Effector memory CD4-positive, alpha-beta T cell (primary cell): ENCODE measurements at regions not wholly inside any gene's neighbourhood (a gene's known extent, or its start where the extent isn't known, plus 50 kb on each side); places are given as distances from the start of the nearest gene placed in this dataset.

Experiments used
- DNase-seq, 3 donors: peaks; one replicate each; pipeline ENCODE4 v3.0.0-alpha.2; 2020
- H3K27ac ChIP-seq: 2 replicates; pipeline ENCODE4 v1.7.0; 2013; ENCODE audit warnings: mild to moderate bottlenecking, low read length, moderate library complexity; ENCODE audit not compliant: insufficient read depth, poor library complexity, severe bottlenecking
- H3K27me3 ChIP-seq: replicated peaks from 2 replicates; pipeline ENCODE4 v1.7.0; 2013; ENCODE audit warnings: mild to moderate bottlenecking, low read length; ENCODE audit not compliant: insufficient read depth, control insufficient read depth, poor library complexity, severe bottlenecking
- H3K36me3 ChIP-seq: 2 replicates; pipeline ENCODE4 v1.7.0; 2013; ENCODE audit warnings: mild to moderate bottlenecking, low read length, moderate library complexity; ENCODE audit not compliant: control insufficient read depth, insufficient read depth
- H3K4me1 ChIP-seq: 2 replicates; pipeline ENCODE4 v1.7.0; 2013; ENCODE audit warnings: low read length, mild to moderate bottlenecking; ENCODE audit not compliant: control insufficient read depth, insufficient read depth, poor library complexity, severe bottlenecking
- H3K4me3 ChIP-seq: 2 replicates; pipeline ENCODE4 v1.7.0; 2013; ENCODE audit warnings: low read length, low read depth, mild to moderate bottlenecking; ENCODE audit not compliant: insufficient read depth, poor library complexity, severe bottlenecking
- H3K9me3 ChIP-seq: 2 replicates; pipeline ENCODE4 v1.7.0; 2013; ENCODE audit warnings: mild to moderate bottlenecking, low read length, moderate library complexity; ENCODE audit not compliant: control insufficient read depth

- no peak overlapping the region for H3K27ac ChIP-seq
- H3K4me1 ChIP-seq = no peaks in the 10 kb centered on the region
Observed at GRCh38 chr5:14039063-14039462, 94.6 kb upstream of the DNAH5 start.

GRCh38 chr5:14038341-14038959, 94.0 kb upstream of the DNAH5 start:
- H3K27ac ChIP-seq = no peak overlapping the region
- no peak for DNase-seq
- no peaks in the 10 kb centered on the region for H3K9me3 ChIP-seq
- no peak overlapping the region for H3K4me3 ChIP-seq
- H3K27me3 ChIP-seq = no peaks in the 10 kb centered on the region
- no peaks in the 10 kb centered on the region for H3K36me3 ChIP-seq
- no peaks in the 10 kb centered on the region for H3K4me1 ChIP-seq

More at GRCh38 chr5:14039063-14039462, 94.6 kb upstream of the DNAH5 start:
- Histone ChIP-seq H3K9me3 (no peaks in the 10 kb centered on the region), H3K4me3 (no peak overlapping the region), H3K36me3 (no peaks in the 10 kb centered on the region), H3K27me3 (no peaks in the 10 kb centered on the region)
- DNase-seq = no peak

GRCh38 chr5:14036947-14037346, 92.5 kb upstream of the DNAH5 start:
- no peak overlapping the region for H3K27ac ChIP-seq
- no peak for DNase-seq

GRCh38 chr5:14036514-14036913, 92.0 kb upstream of the DNAH5 start:
- no peak overlapping the region for H3K4me3 ChIP-seq
- no peak for DNase-seq
- no peak overlapping the region for H3K27ac ChIP-seq
- no peaks in the 10 kb centered on the region for H3K27me3 ChIP-seq
- H3K4me1 ChIP-seq = no peaks in the 10 kb centered on the region
- H3K9me3 ChIP-seq = no peaks in the 10 kb centered on the region
- H3K36me3 ChIP-seq = no peaks in the 10 kb centered on the region

More at GRCh38 chr5:14036947-14037346, 92.5 kb upstream of the DNAH5 start:
- Histone ChIP-seq H3K36me3 (no peaks in the 10 kb centered on the region), H3K27me3 (no peaks in the 10 kb centered on the region), H3K4me1 (no peaks in the 10 kb centered on the region), H3K9me3 (no peaks in the 10 kb centered on the region), H3K4me3 (no peak overlapping the region)

GRCh38 chr5:14035859-14036503, 91.5 kb upstream of the DNAH5 start:
- no peak for DNase-seq
- no peak overlapping the region for H3K4me3 ChIP-seq
- no peak overlapping the region for H3K27ac ChIP-seq
- no peaks in the 10 kb centered on the region for H3K4me1 ChIP-seq
- no peaks in the 10 kb centered on the region for H3K9me3 ChIP-seq
- H3K36me3 ChIP-seq = no peaks in the 10 kb centered on the region
- no peaks in the 10 kb centered on the region for H3K27me3 ChIP-seq

GRCh38 chr5:14034963-14035362, 90.5 kb upstream of the DNAH5 start:
- Histone ChIP-seq H3K4me1 (no peaks in the 10 kb centered on the region), H3K27ac (no peak overlapping the region)
- DNase-seq = no peak

GRCh38 chr5:14032918-14033317, 88.4 kb upstream of the DNAH5 start:
- no peak for DNase-seq
- Histone ChIP-seq H3K27ac (no peak overlapping the region), H3K36me3 (no peaks in the 10 kb centered on the region), H3K9me3 (no peaks in the 10 kb centered on the region), H3K27me3 (no peaks in the 10 kb centered on the region), H3K4me1 (no peaks in the 10 kb centered on the region), H3K4me3 (no peak overlapping the region)

More at GRCh38 chr5:14034963-14035362, 90.5 kb upstream of the DNAH5 start:
- Histone ChIP-seq H3K27me3 (no peaks in the 10 kb centered on the region), H3K4me3 (no peak overlapping the region), H3K9me3 (no peaks in the 10 kb centered on the region), H3K36me3 (no peaks in the 10 kb centered on the region)

GRCh38 chr5:14028938-14029584, 84.6 kb upstream of the DNAH5 start:
- Histone ChIP-seq H3K27me3 (no peaks in the 10 kb centered on the region), H3K4me1 (no peaks in the 10 kb centered on the region), H3K9me3 (no peaks in the 10 kb centered on the region), H3K36me3 (no peaks in the 10 kb centered on the region), H3K4me3 (no peak overlapping the region), H3K27ac (no peak overlapping the region)
- no peak for DNase-seq

- no peak for DNase-seq
- no peak overlapping the region for H3K4me3 ChIP-seq
- no peaks in the 10 kb centered on the region for H3K4me1 ChIP-seq
- no peaks in the 10 kb centered on the region for H3K36me3 ChIP-seq
- no peaks in the 10 kb centered on the region for H3K27me3 ChIP-seq
- H3K9me3 ChIP-seq = no peaks in the 10 kb centered on the region
- no peak overlapping the region for H3K27ac ChIP-seq
Observed at GRCh38 chr5:14028188-14028587, 83.7 kb upstream of the DNAH5 start.

GRCh38 chr5:14025569-14026286, 81.2 kb upstream of the DNAH5 start:
- Histone ChIP-seq H3K4me1 (no peaks in the 10 kb centered on the region), H3K4me3 (no peak overlapping the region), H3K9me3 (no peaks in the 10 kb centered on the region), H3K27me3 (no peaks in the 10 kb centered on the region), H3K27ac (no peak overlapping the region), H3K36me3 (no peaks in the 10 kb centered on the region)
- DNase-seq = no peak
